NCI-H748 (cell line): ENCODE measurements at regions not wholly inside any gene's neighbourhood (a gene's known extent, or its start where the extent isn't known, plus 50 kb on each side); places are given as distances from the start of the nearest gene placed in this dataset.
"Not testable (repeated sequence)": the region's sequence is repeated elsewhere in the genome, so short reads cannot be mapped to it uniquely, and the experiment has no call there.

Experiments
- DNase-seq: peaks from one replicate; lab custom pipeline; 2025; ENCODE audit not compliant: unreplicated experiment; lab: John Stamatoyannopoulos, UW

DNA sequence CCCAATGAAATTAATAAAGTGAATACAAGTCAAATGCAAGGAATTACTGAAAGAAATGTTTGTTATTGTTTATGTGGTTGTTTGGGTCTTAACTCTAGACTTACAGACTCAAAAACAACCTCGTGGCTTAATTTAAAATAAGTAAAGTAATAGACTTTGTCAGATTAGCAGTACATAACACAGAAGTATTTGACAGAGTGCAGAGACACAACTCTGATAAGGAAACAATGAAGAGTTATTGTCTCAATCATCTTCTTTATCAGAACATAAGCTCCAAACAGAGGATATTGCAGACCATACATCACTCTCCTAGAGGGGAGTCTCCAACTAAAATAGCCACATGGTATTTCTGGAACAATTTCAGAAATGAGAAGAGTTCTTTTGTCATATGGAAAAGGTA lies 487.7 kb upstream of the HS3ST5 start:
- DNase-seq, result no peak

DNA sequence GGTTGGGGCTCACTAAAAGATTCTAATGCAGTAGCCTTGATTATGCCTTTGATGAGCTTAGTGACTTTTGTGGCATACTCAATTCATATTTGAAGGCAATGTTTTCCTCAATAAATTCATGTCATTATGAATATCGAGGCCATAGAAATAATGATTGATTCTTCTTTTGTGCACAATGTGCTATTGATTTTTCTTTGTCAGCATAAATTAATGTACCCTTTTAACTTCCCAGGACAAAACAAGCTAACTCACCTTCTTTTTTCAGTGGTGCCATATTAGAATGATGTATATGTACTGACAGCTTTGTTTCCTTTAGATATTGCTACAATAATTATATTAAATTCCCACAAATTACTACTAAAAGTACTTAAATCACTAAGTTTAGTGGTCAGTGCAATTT lies 484.3 kb upstream of the HS3ST5 start:
- no peak for DNase-seq

DNA sequence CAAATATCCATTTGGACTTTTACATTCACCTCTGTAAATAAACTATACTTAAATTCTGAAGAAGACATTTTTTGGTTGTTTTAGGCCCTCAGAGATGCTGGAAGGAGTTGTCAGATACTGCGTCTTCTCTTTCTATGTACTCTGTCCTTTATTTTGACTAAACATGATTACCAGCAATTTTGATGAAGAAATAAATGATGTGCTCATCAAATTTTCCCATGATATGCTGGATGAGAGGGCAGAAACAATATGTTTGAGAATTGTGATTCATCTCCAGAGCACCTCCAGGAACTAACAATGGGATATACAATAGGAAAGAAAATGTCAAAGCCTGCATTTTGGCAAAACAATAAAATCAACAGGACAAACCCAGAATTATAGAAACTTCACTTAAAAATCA lies 481.6 kb upstream of the HS3ST5 start:
- DNase-seq, result no peak

DNA sequence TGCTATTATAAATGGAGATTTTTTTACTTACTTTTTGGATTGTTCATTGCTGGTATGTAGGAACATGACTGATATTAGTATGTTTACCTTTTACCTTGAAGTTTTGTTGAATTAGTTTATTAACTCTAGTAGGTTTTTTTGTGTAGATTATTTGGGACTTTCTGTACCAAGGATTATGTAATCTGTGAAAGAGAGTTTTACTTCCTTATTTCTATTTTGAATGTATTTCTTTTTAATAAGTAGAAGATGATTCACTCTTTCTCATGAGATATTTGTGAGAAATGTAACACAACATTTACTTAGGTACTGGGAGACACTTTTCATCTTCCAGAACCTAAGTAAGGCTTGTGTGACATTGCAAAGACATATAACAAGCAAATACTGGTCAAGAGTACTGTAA lies 473.9 kb upstream of the HS3ST5 start:
- DNase-seq, result no peak

DNA sequence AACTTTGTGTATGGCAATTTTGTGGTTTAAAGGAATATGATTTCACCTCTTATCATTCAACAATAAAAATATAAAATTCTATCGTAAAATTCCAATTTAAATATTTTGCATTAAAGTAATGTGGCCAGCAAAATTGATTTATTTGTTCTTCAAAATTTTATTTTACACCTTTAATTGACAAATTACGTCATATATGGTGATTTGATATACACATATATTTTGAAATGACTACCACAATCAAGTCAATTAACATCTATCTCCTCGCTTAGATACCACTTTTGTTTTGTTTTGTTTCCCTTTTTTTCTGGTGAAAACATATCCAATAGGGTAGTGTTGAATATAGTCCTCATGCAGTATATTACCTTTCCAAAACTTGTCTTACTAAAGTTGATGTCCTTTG lies 467.6 kb upstream of the HS3ST5 start:
- no peak for DNase-seq

DNA sequence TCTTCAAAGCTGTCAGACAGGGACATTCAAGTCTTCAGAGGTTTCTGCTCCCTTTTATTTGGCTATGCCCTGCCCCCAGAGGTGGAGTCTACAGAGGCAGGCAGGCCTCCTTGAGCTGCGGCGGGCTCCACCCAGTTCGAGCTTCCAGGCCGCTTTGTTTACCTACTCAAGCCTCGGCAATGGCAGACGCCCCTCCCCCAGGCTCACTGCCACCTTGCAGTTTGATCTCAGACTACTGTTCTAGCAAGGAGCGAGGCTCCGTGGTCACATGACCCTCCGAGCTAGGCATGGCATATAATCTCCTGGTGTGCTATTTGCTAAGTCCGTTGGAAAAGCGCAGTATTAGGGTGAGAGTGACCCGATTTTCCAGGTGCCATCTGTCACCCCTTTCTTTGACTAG lies 462.6 kb upstream of the HS3ST5 start:
- not testable (repeated sequence) for DNase-seq

DNA sequence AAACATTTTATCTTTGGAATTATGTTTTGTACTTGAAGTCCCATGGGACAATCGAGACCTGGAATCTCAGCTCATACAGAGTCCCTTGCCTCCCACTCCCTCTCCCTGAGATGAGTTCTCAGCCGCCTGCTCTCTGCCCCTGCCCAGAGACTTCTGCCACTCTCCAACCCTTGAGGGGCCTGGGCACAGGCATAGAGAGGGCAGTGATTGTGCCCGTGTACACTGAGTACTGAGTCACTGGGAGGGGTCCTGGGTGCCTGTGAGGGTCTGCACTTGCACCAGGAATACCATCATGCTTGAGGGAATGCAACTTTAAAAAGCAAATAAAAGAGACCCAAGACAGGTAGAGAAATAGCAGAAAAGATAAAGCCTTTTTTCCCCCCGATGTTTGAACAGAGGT lies 453.8 kb upstream of the HS3ST5 start:
- DNase-seq, result no peak

DNA sequence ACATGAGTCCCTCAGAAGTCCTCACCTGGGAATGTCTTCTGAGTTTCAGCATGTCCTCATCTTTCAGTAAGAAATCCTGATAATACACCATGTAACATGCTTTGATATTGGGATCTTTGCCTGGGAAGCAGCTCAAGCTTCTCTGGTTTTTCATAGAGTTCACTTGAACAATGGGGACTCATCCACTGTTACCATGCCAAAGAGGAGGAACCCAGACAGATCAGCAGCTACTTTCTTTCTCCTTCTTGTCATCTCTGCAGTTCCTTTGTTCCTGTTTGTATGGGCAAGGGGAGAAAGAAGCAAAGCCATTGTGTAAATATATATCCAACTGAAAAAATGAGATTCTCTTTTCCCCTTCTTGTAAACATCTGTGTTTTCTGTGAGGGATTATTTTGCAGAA lies 450.6 kb upstream of the HS3ST5 start:
- no peak for DNase-seq

DNA sequence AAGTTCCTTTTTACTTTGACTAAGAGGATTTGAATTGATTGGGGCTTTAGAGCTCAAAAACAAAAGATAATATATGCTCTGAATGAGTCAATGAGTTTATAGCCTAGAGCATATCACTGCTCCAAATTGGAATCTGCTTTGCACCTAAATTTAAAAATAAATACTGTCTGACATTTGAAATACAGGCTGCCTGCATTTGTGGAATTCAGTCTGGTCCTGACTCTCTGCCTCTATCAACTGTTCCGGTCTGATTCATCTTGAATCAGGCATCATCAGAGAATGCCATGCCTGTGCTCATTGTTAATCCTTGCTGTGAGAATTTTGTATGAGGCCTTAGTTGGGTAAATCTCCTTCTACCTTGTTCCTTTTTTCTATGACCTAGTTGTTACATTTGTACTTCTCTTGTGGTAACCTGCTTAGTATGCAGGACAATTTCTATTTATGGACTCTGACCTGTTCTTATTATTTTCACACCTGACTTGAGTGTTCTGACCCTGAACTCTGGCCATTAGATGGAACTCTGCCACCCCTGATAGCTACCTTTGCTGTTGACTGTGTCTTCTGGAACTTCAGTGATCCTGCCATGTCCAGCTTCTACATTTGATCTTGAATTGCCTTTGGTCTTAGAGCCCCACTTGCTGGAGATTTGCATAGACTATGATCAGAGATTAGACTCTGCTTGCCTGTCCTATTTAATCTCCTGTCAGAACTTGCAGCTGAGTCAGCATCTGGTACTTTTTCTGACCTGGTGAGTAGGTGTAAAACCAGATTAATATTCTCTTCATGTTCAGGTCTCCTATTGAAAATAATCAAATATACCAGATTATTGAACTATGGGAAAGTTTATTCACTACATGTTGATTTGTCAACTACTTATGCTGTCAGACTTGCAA lies 442.7 kb upstream of the HS3ST5 start:
- no peak for DNase-seq

DNA sequence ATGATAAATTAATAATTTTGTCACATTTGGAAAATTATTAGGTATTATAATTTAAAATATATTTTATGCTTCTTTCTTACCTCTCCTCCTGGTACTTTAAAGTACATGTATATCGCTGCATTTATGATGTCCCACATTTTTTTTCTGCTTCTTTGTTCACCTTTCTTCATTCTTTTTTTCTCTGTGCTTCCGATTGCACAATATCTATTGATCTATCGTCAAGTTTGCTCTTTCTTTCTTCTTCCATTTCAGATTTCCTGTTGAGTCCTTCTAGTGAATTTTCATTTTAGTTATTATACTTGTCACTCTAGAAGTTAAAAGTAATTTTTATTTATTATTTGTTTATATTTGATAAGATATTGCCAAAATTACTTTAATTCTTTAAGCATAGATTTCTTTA lies 441.0 kb upstream of the HS3ST5 start:
- DNase-seq, result no peak

DNA sequence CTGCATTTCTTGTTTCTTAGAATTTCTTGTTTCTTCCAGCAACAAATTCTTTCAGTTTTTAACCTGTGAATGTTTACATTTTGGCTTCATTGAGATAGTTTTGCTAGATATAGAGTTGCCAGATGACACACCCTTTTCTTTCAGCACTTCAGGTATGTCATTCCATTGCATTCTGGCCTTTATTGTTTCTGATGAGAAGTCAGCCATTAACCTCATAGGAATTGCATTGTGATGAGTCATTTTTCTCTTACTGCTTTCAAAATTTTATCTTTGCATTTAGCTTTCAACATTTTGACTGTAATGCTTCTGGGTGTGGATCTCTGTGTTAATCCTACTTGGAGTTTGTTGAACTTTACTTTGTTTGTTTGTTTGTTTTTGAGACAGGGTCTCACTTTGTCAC lies 440.3 kb upstream of the HS3ST5 start:
- DNase-seq, result no peak

DNA sequence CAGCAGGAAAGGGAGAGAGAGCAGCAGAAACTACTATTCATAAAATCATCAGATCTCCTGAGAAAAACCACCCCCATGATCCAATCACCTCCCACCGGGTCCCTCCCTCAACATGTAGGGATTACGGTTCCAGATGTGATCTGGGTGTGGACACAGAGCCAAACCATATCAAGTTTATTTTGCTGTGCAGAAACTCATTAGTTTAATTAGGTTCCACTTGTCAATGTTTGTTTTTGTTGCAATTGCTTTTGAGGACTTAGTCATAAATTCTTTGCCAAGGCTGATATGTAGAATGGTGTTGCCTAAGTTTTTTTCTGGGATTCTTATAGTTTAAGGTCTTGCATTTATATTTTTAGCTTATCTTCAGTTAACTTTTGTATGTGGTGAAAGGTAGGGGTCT lies 422.0 kb upstream of the HS3ST5 start:
- DNase-seq, result peak; percentile 24

DNA sequence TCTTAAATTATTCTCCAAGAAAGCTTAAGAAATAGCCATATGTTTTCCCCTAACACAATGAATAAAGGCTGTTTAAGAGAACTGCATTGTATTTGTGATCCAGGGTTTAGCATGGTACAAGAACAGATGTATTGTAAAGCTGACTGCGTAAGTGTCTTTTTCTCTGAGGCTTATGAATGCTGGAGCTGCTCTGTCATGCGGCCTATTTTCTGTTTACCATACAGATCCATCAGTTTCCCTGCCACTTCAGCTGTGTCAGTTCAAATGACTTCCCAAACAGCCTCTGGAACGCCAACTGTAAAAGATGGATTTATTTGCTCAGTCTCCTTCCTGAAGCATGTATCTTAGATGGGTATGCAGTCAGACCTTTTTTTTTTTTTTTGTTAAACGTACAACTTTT lies 419.3 kb upstream of the HS3ST5 start:
- no peak for DNase-seq

DNA sequence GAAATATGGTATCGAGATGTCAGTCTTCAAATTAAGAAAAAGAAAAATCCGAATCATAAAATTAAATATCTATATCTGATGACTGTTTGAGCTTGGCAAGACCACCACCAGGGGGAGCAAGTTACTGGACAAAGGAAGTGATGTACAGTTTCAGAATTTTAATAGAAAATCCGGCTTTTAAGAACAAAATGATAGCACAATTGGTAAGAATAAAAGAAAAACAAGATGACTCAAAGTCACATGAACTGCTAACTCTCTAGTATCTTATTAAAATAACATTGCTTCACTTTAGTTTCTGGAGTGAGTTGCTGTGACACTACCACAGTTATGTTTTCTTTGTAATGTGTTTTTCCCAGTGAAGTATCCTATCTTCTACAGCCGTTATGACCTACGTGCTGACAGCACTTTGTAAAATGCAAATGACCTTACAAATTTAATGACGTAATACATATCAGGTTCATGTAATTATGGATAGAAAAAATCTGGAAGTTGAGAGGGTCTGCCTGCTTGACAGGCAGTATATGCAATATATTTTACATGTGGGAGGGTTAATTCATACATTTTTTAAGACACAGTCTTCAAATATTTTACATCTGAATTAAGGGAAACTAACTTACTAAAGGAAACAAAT lies 405.3 kb upstream of the HS3ST5 start:
- peak; percentile 57 for DNase-seq

DNA sequence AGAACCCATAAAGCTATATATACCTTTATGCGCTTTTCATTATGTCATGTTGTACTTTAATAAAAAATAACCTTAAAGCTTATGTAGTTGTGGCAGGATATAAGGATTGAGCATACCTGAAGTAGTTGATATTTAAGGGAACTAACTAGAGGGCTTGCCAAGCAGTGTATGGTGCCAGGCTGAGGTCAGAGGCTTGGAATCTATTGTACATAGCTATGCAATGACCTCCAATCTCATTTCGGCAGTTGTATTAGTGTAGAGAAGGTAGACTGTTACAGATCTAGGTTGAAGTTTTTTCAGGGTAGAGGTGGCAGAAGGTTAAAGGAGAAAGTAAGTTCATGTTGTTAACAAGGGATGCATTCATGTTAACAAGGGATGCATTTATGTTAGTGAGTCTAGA lies 397.7 kb upstream of the HS3ST5 start:
- DNase-seq, result no peak

DNA sequence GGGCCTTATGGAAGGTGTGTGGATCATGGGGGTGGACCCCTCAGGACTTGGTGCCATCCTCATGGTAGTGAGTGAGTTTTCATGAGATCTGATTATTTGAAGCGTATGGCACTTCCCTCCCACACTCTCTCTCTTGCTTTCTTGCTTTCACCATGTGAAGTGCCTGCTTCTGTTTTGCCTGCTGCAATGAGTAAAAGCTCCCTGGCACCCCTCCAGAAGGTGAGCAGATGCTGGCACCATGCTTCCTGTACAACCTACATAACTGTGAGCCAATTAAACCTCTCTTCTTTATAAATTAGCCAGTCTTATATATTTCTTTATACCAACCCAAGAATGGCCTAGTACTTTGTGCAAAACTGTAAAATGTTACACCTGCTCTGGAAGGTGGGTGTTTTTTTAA lies 396.8 kb upstream of the HS3ST5 start:
- DNase-seq, result no peak

DNA sequence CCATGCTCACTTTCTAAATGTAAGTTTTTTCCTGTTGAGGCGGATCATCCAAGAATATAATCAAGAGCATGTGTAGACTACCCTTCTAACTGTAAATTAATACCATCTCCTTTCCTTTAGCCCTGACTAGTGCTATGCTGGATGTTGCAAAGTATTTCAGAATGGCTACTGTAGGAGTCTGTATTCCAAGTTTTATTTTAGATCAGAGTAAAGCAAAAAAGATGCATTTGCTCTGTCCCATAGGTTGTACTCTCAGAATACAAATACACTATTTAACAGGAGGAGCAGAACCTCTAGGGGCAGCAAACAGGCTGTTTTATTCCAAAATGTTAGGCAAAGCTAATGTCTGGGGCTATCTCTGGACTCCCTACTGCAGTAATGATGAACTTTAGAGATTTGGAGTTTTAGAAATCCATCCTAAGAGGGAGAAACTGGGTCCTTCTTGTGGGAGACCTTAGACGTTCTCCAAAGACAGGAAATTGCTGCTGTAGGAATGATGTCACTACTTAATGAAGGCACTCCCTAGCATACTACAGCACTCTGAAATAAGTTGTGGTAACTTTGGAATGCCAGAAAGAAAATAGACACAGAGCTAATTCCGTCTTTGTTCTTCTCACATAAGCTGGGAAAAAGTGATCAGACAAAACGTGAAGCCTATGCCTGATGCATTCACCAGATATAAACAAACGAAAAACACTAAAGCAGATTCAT lies 392.4 kb upstream of the HS3ST5 start:
- no peak for DNase-seq

DNA sequence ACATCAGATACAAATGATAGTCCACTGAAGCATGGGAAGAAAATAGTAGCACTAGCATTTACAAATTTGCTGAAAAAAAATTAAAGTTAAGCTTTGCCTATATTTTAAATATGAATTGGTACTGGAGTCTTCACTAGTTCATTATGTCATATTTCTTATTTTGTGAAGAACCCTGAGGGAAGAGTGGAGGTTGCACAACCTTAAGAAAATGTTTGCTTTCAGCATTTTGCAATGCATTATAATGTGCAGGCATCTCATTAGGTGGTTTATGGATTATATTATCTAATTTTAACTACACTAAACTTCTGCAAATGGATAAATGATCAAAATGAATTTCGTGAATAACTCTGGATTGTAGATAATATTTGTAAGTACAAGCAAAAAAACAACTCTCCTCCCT lies 390.8 kb upstream of the HS3ST5 start:
- no peak for DNase-seq

DNA sequence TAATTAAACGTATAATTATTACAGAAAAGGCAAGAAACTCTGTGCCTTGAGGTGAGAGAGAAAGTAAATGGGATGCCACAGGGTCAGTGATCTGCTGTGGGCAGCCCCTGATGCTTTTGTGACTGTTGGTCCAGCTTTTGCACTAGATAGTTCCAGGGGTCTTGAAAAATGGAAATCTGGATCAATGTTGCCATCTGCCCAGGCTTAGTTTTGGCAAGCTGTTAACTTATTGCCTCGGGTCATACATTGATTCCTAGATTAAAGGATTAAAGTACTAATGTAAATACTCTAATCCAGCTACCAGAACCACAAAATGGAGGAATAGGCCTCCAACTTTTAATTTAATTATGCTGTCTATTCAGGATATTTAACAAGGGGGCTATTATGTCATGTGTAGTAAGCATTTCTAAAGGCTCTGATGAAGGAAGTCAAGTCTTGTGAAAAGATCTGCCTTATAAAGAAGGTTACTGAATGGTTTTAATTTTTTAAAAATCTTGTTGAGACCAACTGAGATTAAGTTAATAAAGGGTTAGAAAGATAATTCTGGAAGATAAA lies 376.0 kb upstream of the HS3ST5 start:
- no peak for DNase-seq

DNA sequence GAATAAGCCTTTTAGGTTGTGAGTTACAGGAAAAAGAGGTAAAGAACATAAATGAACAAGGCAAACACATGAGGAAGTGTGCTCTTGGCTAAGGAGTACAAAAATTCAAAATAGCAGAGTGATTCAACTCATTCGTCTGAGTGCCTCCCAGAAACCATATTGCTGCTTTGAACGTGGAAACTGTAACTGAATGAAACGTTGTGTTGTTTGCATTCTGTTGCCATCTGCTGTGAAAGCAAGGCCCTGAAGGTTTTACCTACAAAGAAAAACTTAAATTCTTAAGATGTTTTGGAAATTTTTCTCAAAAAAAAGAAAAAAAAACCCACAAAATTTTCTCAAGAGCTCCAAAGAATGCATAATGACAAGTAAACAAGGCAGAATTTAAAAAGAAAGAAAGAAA lies 375.4 kb upstream of the HS3ST5 start:
- DNase-seq, result no peak

DNA sequence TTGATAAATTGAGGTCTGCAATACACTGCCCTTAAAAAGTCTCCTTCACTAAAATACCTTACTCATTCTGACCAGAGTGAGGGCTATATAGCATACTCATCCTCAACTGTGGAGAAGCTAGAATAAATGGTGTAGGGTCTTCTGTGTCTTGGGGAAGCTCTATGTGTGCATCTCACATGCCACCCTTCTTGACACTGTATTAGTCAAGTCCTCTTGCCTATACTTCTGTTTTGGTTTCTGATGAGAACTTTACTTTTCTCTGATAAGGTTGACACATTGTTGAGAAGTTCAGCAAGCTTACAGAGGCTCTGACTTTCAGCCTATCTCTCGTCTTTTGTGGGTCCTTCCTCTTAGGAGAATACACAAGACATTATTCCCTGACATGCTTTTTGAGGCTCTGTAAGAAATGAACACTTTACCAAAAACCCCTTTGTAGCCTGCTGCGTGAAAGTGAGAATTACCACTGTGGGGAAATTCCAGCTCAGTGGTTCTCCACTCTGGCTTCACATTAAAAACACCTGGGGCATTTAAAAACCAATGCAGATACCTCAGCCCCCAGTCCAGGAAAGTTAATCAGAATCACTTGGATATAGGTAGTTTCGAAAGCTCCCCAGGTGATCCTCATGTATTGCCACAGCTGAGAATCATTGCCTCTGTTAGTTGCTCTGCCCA lies 372.1 kb upstream of the HS3ST5 start:
- no peak for DNase-seq
